ENCODE measurements at regions not wholly inside any gene's neighbourhood (a gene's known extent, or its start where the extent isn't known, plus 50 kb on each side); places are given as distances from the start of the nearest gene placed in this dataset.
A peak's percentile ranks its signal among the peaks of the same experiment; 100 is the strongest.

- WGBS, 2 experiments, result 52 to 55% methylated on average over 4 of the region's 4 CpGs
- Histone ChIP-seq H3K4me3 (ENCODE audit: insufficient read depth, low read depth, low read length) (no peak overlapping the region), H3K4me1 (ENCODE audit: control insufficient read depth, insufficient read depth, low read length) (peaks cover 19% of the 10 kb centered on the region), H3K27ac (ENCODE audit: insufficient read depth, low read depth, low read length, poor library complexity, severe bottlenecking) (no peak overlapping the region), H3K36me3 (ENCODE audit: control insufficient read depth, insufficient read depth, low read length) (no peaks in the 10 kb centered on the region), H3K27me3 (ENCODE audit: control insufficient read depth, insufficient read depth, low read length, poor library complexity, severe bottlenecking) (no peaks in the 10 kb centered on the region), H3K9me3 (ENCODE audit: control insufficient read depth, low read length) (no peaks in the 10 kb centered on the region)
Observed at GRCh38 chr6:90450268-90450953, 136.5 kb downstream of the MAP3K7 start.

- no peaks in the 10 kb centered on the region for H3K36me3 ChIP-seq (ENCODE audit: control insufficient read depth, insufficient read depth, low read length)
- H3K4me3 ChIP-seq (ENCODE audit: insufficient read depth, low read depth, low read length), result no peak overlapping the region
- H3K4me1 ChIP-seq (ENCODE audit: control insufficient read depth, insufficient read depth, low read length), result peaks cover 26% of the 10 kb centered on the region
- no peak overlapping the region for H3K27ac ChIP-seq (ENCODE audit: insufficient read depth, low read depth, low read length, poor library complexity, severe bottlenecking)
- no peaks in the 10 kb centered on the region for H3K27me3 ChIP-seq (ENCODE audit: control insufficient read depth, insufficient read depth, low read length, poor library complexity, severe bottlenecking)
- no peaks in the 10 kb centered on the region for H3K9me3 ChIP-seq (ENCODE audit: control insufficient read depth, low read length)
- WGBS, 2 experiments, result 87 to 89% methylated on average over 5 of the region's 5 CpGs
Observed at GRCh38 chr6:90449311-90449710, 137.6 kb downstream of the MAP3K7 start.

- H3K36me3 ChIP-seq (ENCODE audit: control insufficient read depth, insufficient read depth, low read length), result no peaks in the 10 kb centered on the region
- H3K4me1 ChIP-seq (ENCODE audit: control insufficient read depth, insufficient read depth, low read length), result peaks cover 31% of the 10 kb centered on the region
- H3K4me3 ChIP-seq (ENCODE audit: insufficient read depth, low read depth, low read length), result no peak overlapping the region
- H3K27ac ChIP-seq (ENCODE audit: insufficient read depth, low read depth, low read length, poor library complexity, severe bottlenecking), result no peak overlapping the region
- H3K9me3 ChIP-seq (ENCODE audit: control insufficient read depth, low read length), result no peaks in the 10 kb centered on the region
- H3K27me3 ChIP-seq (ENCODE audit: control insufficient read depth, insufficient read depth, low read length, poor library complexity, severe bottlenecking), result no peaks in the 10 kb centered on the region
- WGBS, 2 experiments, result 93 to 95% methylated on average over 5 of the region's 5 CpGs
Observed at GRCh38 chr6:90448836-90449235, 138.0 kb downstream of the MAP3K7 start.

GRCh38 chr6:90446164-90446563, 140.7 kb downstream of the MAP3K7 start:
- Histone ChIP-seq H3K27me3 (ENCODE audit: control insufficient read depth, insufficient read depth, low read length, poor library complexity, severe bottlenecking) (no peaks in the 10 kb centered on the region), H3K27ac (ENCODE audit: insufficient read depth, low read depth, low read length, poor library complexity, severe bottlenecking) (no peak overlapping the region), H3K36me3 (ENCODE audit: control insufficient read depth, insufficient read depth, low read length) (no peaks in the 10 kb centered on the region), H3K4me3 (ENCODE audit: insufficient read depth, low read depth, low read length) (no peak overlapping the region), H3K9me3 (ENCODE audit: control insufficient read depth, low read length) (no peaks in the 10 kb centered on the region), H3K4me1 (ENCODE audit: control insufficient read depth, insufficient read depth, low read length) (peaks cover 51% of the 10 kb centered on the region)
- WGBS, 2 experiments, result 89 to 100% methylated on average over 2 of the region's 2 CpGs

- H3K27me3 ChIP-seq (ENCODE audit: control insufficient read depth, insufficient read depth, low read length, poor library complexity, severe bottlenecking), result no peaks in the 10 kb centered on the region
- H3K9me3 ChIP-seq (ENCODE audit: control insufficient read depth, low read length), result no peaks in the 10 kb centered on the region
- no peak overlapping the region for H3K4me3 ChIP-seq (ENCODE audit: insufficient read depth, low read depth, low read length)
- WGBS, 2 experiments, result 94 to 98% methylated on average over 2 of the region's 2 CpGs
- no peaks in the 10 kb centered on the region for H3K36me3 ChIP-seq (ENCODE audit: control insufficient read depth, insufficient read depth, low read length)
- H3K4me1 ChIP-seq (ENCODE audit: control insufficient read depth, insufficient read depth, low read length), result peaks cover 56% of the 10 kb centered on the region
- H3K27ac ChIP-seq (ENCODE audit: insufficient read depth, low read depth, low read length, poor library complexity, severe bottlenecking), result no peak overlapping the region
Observed at GRCh38 chr6:90445533-90446108, 141.3 kb downstream of the MAP3K7 start.

GRCh38 chr6:90444160-90444714, 142.6 kb downstream of the MAP3K7 start:
- H3K27ac ChIP-seq (ENCODE audit: insufficient read depth, low read depth, low read length, poor library complexity, severe bottlenecking), result peak overlapping the region; percentile 81
- no peaks in the 10 kb centered on the region for H3K9me3 ChIP-seq (ENCODE audit: control insufficient read depth, low read length)
- H3K4me1 ChIP-seq (ENCODE audit: control insufficient read depth, insufficient read depth, low read length), result peaks cover 52% of the 10 kb centered on the region

GRCh38 chr6:90442366-90442765, 144.5 kb downstream of the MAP3K7 start:
- H3K27me3 ChIP-seq (ENCODE audit: control insufficient read depth, insufficient read depth, low read length, poor library complexity, severe bottlenecking), result no peaks in the 10 kb centered on the region
- H3K4me1 ChIP-seq (ENCODE audit: control insufficient read depth, insufficient read depth, low read length), result peaks cover 44% of the 10 kb centered on the region
- H3K36me3 ChIP-seq (ENCODE audit: control insufficient read depth, insufficient read depth, low read length), result no peaks in the 10 kb centered on the region
- no peak overlapping the region for H3K27ac ChIP-seq (ENCODE audit: insufficient read depth, low read depth, low read length, poor library complexity, severe bottlenecking)
- 22 to 35% methylated on average over 1 of the region's 1 CpG for WGBS, 2 experiments
- no peak overlapping the region for H3K4me3 ChIP-seq (ENCODE audit: insufficient read depth, low read depth, low read length)
- H3K9me3 ChIP-seq (ENCODE audit: control insufficient read depth, low read length), result no peaks in the 10 kb centered on the region

More at GRCh38 chr6:90444160-90444714, 142.6 kb downstream of the MAP3K7 start:
- no peaks in the 10 kb centered on the region for H3K36me3 ChIP-seq (ENCODE audit: control insufficient read depth, insufficient read depth, low read length)
- no peaks in the 10 kb centered on the region for H3K27me3 ChIP-seq (ENCODE audit: control insufficient read depth, insufficient read depth, low read length, poor library complexity, severe bottlenecking)
- H3K4me3 ChIP-seq (ENCODE audit: insufficient read depth, low read depth, low read length), result no peak overlapping the region
- WGBS, 2 experiments, result 64 to 65% methylated on average over 8 of the region's 8 CpGs

GRCh38 chr6:90440586-90441283, 144.1 kb upstream of the BACH2 start:
- Histone ChIP-seq H3K27ac (ENCODE audit: insufficient read depth, low read depth, low read length, poor library complexity, severe bottlenecking) (no peak overlapping the region), H3K4me1 (ENCODE audit: control insufficient read depth, insufficient read depth, low read length) (peaks cover 44% of the 10 kb centered on the region), H3K4me3 (ENCODE audit: insufficient read depth, low read depth, low read length) (no peak overlapping the region), H3K27me3 (ENCODE audit: control insufficient read depth, insufficient read depth, low read length, poor library complexity, severe bottlenecking) (no peaks in the 10 kb centered on the region), H3K9me3 (ENCODE audit: control insufficient read depth, low read length) (no peaks in the 10 kb centered on the region), H3K36me3 (ENCODE audit: control insufficient read depth, insufficient read depth, low read length) (no peaks in the 10 kb centered on the region)
- 81 to 83% methylated on average over 8 of the region's 8 CpGs for WGBS, 2 experiments

- WGBS, 2 experiments, result 90 to 93% methylated on average over 2 of the region's 2 CpGs
- H3K9me3 ChIP-seq (ENCODE audit: control insufficient read depth, low read length), result no peaks in the 10 kb centered on the region
- H3K27ac ChIP-seq (ENCODE audit: insufficient read depth, low read depth, low read length, poor library complexity, severe bottlenecking), result no peak overlapping the region
- H3K27me3 ChIP-seq (ENCODE audit: control insufficient read depth, insufficient read depth, low read length, poor library complexity, severe bottlenecking), result no peaks in the 10 kb centered on the region
- H3K4me1 ChIP-seq (ENCODE audit: control insufficient read depth, insufficient read depth, low read length), result peaks cover 39% of the 10 kb centered on the region
- H3K4me3 ChIP-seq (ENCODE audit: insufficient read depth, low read depth, low read length), result no peak overlapping the region
- H3K36me3 ChIP-seq (ENCODE audit: control insufficient read depth, insufficient read depth, low read length), result no peaks in the 10 kb centered on the region
Observed at GRCh38 chr6:90439586-90439985, 142.9 kb upstream of the BACH2 start.

GRCh38 chr6:90436403-90436802, 139.8 kb upstream of the BACH2 start:
- Histone ChIP-seq H3K4me1 (ENCODE audit: control insufficient read depth, insufficient read depth, low read length) (peaks cover 14% of the 10 kb centered on the region), H3K36me3 (ENCODE audit: control insufficient read depth, insufficient read depth, low read length) (no peaks in the 10 kb centered on the region), H3K27me3 (ENCODE audit: control insufficient read depth, insufficient read depth, low read length, poor library complexity, severe bottlenecking) (no peaks in the 10 kb centered on the region), H3K4me3 (ENCODE audit: insufficient read depth, low read depth, low read length) (no peak overlapping the region), H3K27ac (ENCODE audit: insufficient read depth, low read depth, low read length, poor library complexity, severe bottlenecking) (no peak overlapping the region), H3K9me3 (ENCODE audit: control insufficient read depth, low read length) (no peaks in the 10 kb centered on the region)
- 95 to 100% methylated on average over 1 of the region's 1 CpG for WGBS, 2 experiments
